A549 (cell line): ENCODE measurements at regions not wholly inside any gene's neighbourhood (a gene's known extent, or its start where the extent isn't known, plus 50 kb on each side); places are given as distances from the start of the nearest gene placed in this dataset.

Experiments used
- ATAC-seq, 2 experiments: fragments of 200-7000 bp in 1 of 2; fragments of >200 bp in 1 of 2; cut with Nextera tagmentation in 1 of 2; cut with Tn5 transposase in 1 of 2; 3 replicates each; pipeline versions ENCODE4 v1.8.0 to v1.9.1; 2018 to 2020; ENCODE audit warnings: mild to moderate bottlenecking in 1 of 2, moderate library complexity in 1 of 2
- CTCF ChIA-PET: fragments of 300-600 bp; sonication (Branson Sonifier 250); formaldehyde crosslinking; extraction: SDS; loops from one replicate; lab custom pipeline; 2021; ENCODE audit warnings: antibody characterized with exemption, inconsistent platforms; lab: Yijun Ruan, JAX
- POLR2A ChIA-PET: fragments of 350-600 bp; formaldehyde crosslinking; extraction: SDS; loops from one replicate; lab custom pipeline; 2021; ENCODE audit warnings: antibody characterized with exemption, inconsistent platforms; lab: Yijun Ruan, JAX
- DNase-seq, 2 experiments: peaks; one replicate each; pipeline versions ENCODE4 v3.0.0 to v3.0.0-alpha.2; 2011 to 2016; ENCODE audit warnings: low read depth in 1 of 2, low spot score in 1 of 2
- FAIRE-seq: peaks from 2 replicates; lab custom pipeline; 2011; peaks lifted over from hg19 to GRCh38; lab: Jason Lieb, UNC
- H3K27ac ChIP-seq, 2 experiments: fragments of >200 bp; sonication (Bioruptor Twin); formaldehyde crosslinking; 3 replicates each; pipeline ENCODE4 v1.5.1; 2016 to 2017
- H3K4me1 ChIP-seq: fragments of >200 bp; sonication (Bioruptor Twin); formaldehyde crosslinking; 3 replicates; pipeline ENCODE4 v1.6.1; 2016
- H3K4me2 ChIP-seq: fragments of >200 bp; sonication (Bioruptor Twin); formaldehyde crosslinking; 3 replicates; pipeline ENCODE4 v1.6.1; 2016
- H3K4me3 ChIP-seq: fragments of >200 bp; sonication (Bioruptor Twin); formaldehyde crosslinking; 3 replicates; pipeline ENCODE4 v1.5.1; 2016
- H3K9me3 ChIP-seq: fragments of >200 bp; sonication (Bioruptor Twin); formaldehyde crosslinking; 3 replicates; pipeline ENCODE4 v1.6.1; 2016
- CEBPB ChIP-seq, 2 experiments: fragments of >200 bp in 1 of 2; sonication (Bioruptor Twin) in 1 of 2; formaldehyde crosslinking in 1 of 2; IDR thresholded peaks; 2 replicates each; pipeline ENCODE4 v1.6.1; 2012 to 2016
- EHF ChIP-seq: fragments of 250-450 bp; sonication (Bioruptor Pico); IDR thresholded peaks from 2 replicates; pipeline ENCODE4 v1.5.0; 2020; ENCODE audit warnings: mild to moderate bottlenecking
- EHMT2 ChIP-seq: fragments of 200-600 bp; sonication (generic); IDR thresholded peaks from 2 replicates; pipeline ENCODE4 v1.6.1; 2016; ENCODE audit warnings: antibody characterized with exemption, low read depth, mild to moderate bottlenecking, moderate library complexity
- EP300 ChIP-seq, 2 experiments: fragments of >200 bp; sonication (Bioruptor Twin); formaldehyde crosslinking; IDR thresholded peaks; 2 replicates in 1 of 2; 3 replicates in 1 of 2; pipeline ENCODE4 v1.6.1; 2016 to 2017
- ESRRA ChIP-seq: fragments of 150-350 bp; IDR thresholded peaks from 2 replicates; pipeline ENCODE4 v1.6.1; 2014; ENCODE audit warnings: mild to moderate bottlenecking, low read length, borderline replicate concordance
- FOSL2 ChIP-seq, 2 experiments: fragments of 450-650 bp in 1 of 2; fragments of >200 bp in 1 of 2; sonication (Bioruptor Twin) in 1 of 2; formaldehyde crosslinking; IDR thresholded peaks; 2 replicates each; pipeline versions ENCODE4 v1.5.0 to v1.6.1; 2016 to 2020; ENCODE audit warnings: mild to moderate bottlenecking in 1 of 2, moderate library complexity in 1 of 2
- FOXS1 ChIP-seq: fragments of 250-450 bp; sonication (Bioruptor Pico); IDR thresholded peaks from 2 replicates; pipeline ENCODE4 v1.5.0; 2020; ENCODE audit warnings: mild to moderate bottlenecking, moderate library complexity
- GATA3 ChIP-seq: IDR thresholded peaks from 2 replicates; pipeline ENCODE4 v1.6.1; 2012; ENCODE audit warnings: borderline replicate concordance
- HOXA7 ChIP-seq: fragments of 250-450 bp; sonication (Bioruptor Pico); IDR thresholded peaks from 2 replicates; pipeline ENCODE4 v1.5.0; 2020; ENCODE audit warnings: mild to moderate bottlenecking, moderate library complexity
- HOXB13 ChIP-seq: fragments of 250-450 bp; sonication (Bioruptor Pico); IDR thresholded peaks from 2 replicates; pipeline ENCODE4 v1.5.0; 2020; ENCODE audit warnings: low read depth, mild to moderate bottlenecking, moderate library complexity
- HOXB5 ChIP-seq: fragments of 250-450 bp; sonication (Bioruptor Pico); IDR thresholded peaks from 2 replicates; pipeline ENCODE4 v1.5.0; 2020; ENCODE audit warnings: mild to moderate bottlenecking, moderate library complexity
- JUN ChIP-seq, 2 experiments: fragments of >200 bp; sonication (Bioruptor Twin); formaldehyde crosslinking; IDR thresholded peaks; 2 replicates in 1 of 2; 3 replicates in 1 of 2; pipeline ENCODE4 v1.6.1; 2016 to 2017
- JUNB ChIP-seq: fragments of >200 bp; sonication (Bioruptor Twin); formaldehyde crosslinking; IDR thresholded peaks from 2 replicates; pipeline ENCODE4 v1.6.1; 2016
- KDM1A ChIP-seq: fragments of 200-600 bp; sonication (generic); IDR thresholded peaks from 2 replicates; pipeline ENCODE4 v1.6.1; 2016; ENCODE audit warnings: low read depth, mild to moderate bottlenecking
- KDM5A ChIP-seq: fragments of 200-600 bp; sonication (generic); IDR thresholded peaks from 2 replicates; pipeline ENCODE4 v1.6.1; 2016; ENCODE audit warnings: antibody characterized with exemption, mild to moderate bottlenecking
- MAFK ChIP-seq: fragments of 450-650 bp; IDR thresholded peaks from 2 replicates; pipeline ENCODE4 v1.6.1; 2014; ENCODE audit not compliant: partially characterized antibody
- NPAS2 ChIP-seq: fragments of 250-450 bp; sonication (Bioruptor Pico); IDR thresholded peaks from 2 replicates; pipeline ENCODE4 v1.8.0; 2022; ENCODE audit warnings: mild to moderate bottlenecking, moderate library complexity, borderline replicate concordance
- NR3C1 ChIP-seq: fragments of >200 bp; sonication (Bioruptor Twin); formaldehyde crosslinking; IDR thresholded peaks from 3 replicates; pipeline ENCODE4 v1.6.1; 2017
- POLR2A ChIP-seq: IDR thresholded peaks from 2 replicates; pipeline ENCODE4 v1.6.1; 2012; ENCODE audit warnings: mild to moderate bottlenecking, low read length
- RAD21 ChIP-seq, 2 experiments: fragments of >200 bp in 1 of 2; sonication (Bioruptor Twin) in 1 of 2; formaldehyde crosslinking in 1 of 2; IDR thresholded peaks in 1 of 2; conservative IDR thresholded peaks in 1 of 2; 2 replicates in 1 of 2; 3 replicates in 1 of 2; pipeline ENCODE4 v1.6.1; 2012 to 2018; ENCODE audit warnings: inconsistent platforms in 1 of 2
- RARB ChIP-seq: fragments of 250-450 bp; sonication (Bioruptor Pico); IDR thresholded peaks from 2 replicates; pipeline ENCODE4 v1.8.0; 2021; ENCODE audit warnings: mild to moderate bottlenecking, moderate library complexity
- RFX5 ChIP-seq: fragments of 450-650 bp; IDR thresholded peaks from 2 replicates; pipeline ENCODE4 v1.7.1; 2014; ENCODE audit warnings: antibody characterized with exemption, mild to moderate bottlenecking, moderate library complexity
- ZC3H11A ChIP-seq: fragments of 450-650 bp; IDR thresholded peaks from 2 replicates; pipeline ENCODE4 v1.6.1; 2014; ENCODE audit warnings: antibody characterized with exemption, mild to moderate bottlenecking
- ZNF302 ChIP-seq: fragments of 250-450 bp; sonication (Bioruptor Pico); IDR thresholded peaks from 2 replicates; pipeline ENCODE4 v1.9.0; 2021; ENCODE audit warnings: inconsistent platforms, mild to moderate bottlenecking, moderate library complexity
- WGBS: methylation state at CpG from one replicate; pipeline ENCODE4 v1.1.6; 2017; ENCODE audit errors: missing lambda C conversion rate; 5-methylcytosine and 5-hydroxymethylcytosine counted together
- TF ChIP-seq, protein P1 (sequence below): IDR thresholded peaks from 2 replicates; pipeline ENCODE4 v1.6.1; 2012
- TF ChIP-seq, protein P2 (sequence below): fragments of 450-650 bp; IDR thresholded peaks from 2 replicates; pipeline ENCODE4 v1.6.1; 2014; ENCODE audit warnings: antibody characterized with exemption
- TF ChIP-seq, protein P3 (sequence below): IDR thresholded peaks from 2 replicates; pipeline ENCODE4 v1.6.1; 2012
- TF ChIP-seq, protein P4 (sequence below): fragments of 250-450 bp; sonication (Bioruptor Pico); IDR thresholded peaks from 2 replicates; pipeline ENCODE4 v1.5.0; 2020; ENCODE audit warnings: low read depth, mild to moderate bottlenecking, moderate library complexity

DNA sequence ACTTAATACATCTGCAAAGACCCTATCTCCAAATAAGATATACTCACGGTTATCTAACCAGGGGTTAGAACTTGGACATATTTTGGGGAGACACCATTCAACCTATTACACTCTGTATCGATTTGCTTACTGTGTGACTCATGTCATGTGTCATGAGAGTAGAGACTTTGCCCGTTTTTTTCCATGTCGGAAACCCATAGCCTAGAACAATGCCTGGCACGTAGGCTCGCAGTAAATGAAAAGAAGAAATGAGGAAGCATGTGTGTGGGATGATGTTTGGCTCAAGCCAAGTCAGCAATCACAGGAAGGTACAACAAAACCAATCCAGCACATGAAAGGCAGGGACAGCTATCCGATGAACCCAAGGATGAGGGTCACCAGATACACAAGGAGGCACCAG is 94.6 kb upstream of the DNAH5 start:
- POLR2A ChIA-PET, result interaction anchor here (1.6 kb wide), 1 partner anchor 104 kb away, joined by 5 read pairs; the partner anchor contains the start of gene TRIO
- peak overlapping the region; percentile 84 to 91 for H3K27ac ChIP-seq
- H3K4me3 ChIP-seq, result no peak overlapping the region
- WGBS, result 44% methylated on average over 7 of the region's 7 CpGs
- H3K4me1 ChIP-seq, result peaks cover 53% of the 10 kb centered on the region
- DNase-seq (peak in 1 of 2 experiments; percentile 33), FAIRE-seq (no peak), ATAC-seq (no peak)
- no peaks in the 10 kb centered on the region for H3K9me3 ChIP-seq
- peak; percentile 36 for TF ChIP-seq MAFK
- TF ChIP-seq, protein P1, sequence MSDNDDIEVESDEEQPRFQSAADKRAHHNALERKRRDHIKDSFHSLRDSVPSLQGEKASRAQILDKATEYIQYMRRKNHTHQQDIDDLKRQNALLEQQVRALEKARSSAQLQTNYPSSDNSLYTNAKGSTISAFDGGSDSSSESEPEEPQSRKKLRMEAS, result 0 out of 2 replicates have a peak, but pooled peaks have one; percentile 16
- TF ChIP-seq, protein P2, sequence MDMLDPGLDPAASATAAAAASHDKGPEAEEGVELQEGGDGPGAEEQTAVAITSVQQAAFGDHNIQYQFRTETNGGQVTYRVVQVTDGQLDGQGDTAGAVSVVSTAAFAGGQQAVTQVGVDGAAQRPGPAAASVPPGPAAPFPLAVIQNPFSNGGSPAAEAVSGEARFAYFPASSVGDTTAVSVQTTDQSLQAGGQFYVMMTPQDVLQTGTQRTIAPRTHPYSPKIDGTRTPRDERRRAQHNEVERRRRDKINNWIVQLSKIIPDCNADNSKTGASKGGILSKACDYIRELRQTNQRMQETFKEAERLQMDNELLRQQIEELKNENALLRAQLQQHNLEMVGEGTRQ, result 0 out of 2 replicates have a peak, but pooled peaks have one; percentile 15
- peak; percentile 37; the same call in 1 of the 2 replicates for TF ChIP-seq FOXS1 (CRISPR knock-in tag)
- TF ChIP-seq ZNF302 (CRISPR knock-in tag), result 0 out of 2 replicates have a peak, but pooled peaks have one; percentile 23
- no peak for TF ChIP-seq NR3C1
- TF ChIP-seq FOSL2 (IDR thresholded peaks at IDR 0.05), result 0 out of 2 replicates have a peak, but pooled peaks have one; percentile 34
- TF ChIP-seq FOSL2 (CRISPR knock-in tag; IDR thresholded peaks at IDR 0.05), result peak; percentile 72
- no peak for TF ChIP-seq RFX5
- CTCF ChIA-PET, result interaction anchor here (1.3 kb wide), 1 partner anchor 182 kb away, joined by 3 read pairs; no protein-coding TSS in a partner anchor
- H3K4me2 ChIP-seq, result peak overlapping the region; percentile 88

DNA sequence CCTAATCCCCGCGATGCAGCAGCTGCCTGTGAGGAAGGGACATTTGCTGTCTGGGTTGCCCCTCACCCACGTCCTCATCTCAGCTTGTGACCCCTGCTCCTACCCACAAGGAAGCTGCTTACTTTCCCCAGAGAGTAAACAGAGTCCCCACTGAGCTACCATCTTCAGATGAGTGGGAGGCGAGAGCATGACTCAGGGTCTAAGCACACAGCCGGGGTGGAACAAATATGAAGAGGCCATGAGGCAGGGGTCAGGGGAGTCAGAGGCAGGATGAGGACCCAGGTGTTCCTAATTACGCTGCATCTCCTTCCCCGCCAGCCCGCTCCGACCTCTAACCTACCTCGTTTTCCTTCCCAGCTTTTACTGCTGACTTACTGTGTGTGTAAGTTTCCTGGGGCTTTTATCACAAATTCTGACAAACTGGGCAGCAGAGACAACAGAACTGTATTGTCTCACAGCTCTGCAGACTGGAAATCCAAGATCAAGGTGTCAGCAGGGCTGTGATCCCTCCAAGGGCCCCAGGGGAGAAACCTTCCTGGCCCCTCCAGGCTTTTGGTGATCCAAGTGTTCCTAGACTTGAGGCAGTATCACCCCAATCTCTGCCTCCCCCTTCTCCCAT is 94.0 kb upstream of the DNAH5 start:
- peaks cover 54% of the 10 kb centered on the region for H3K4me1 ChIP-seq
- H3K4me3 ChIP-seq, result no peak overlapping the region
- CTCF ChIA-PET, result interaction anchor here (0.7 to 1.9 kb wide), 5 partner anchors 20 to 326 kb away, joined by 3 to 5 read pairs (median 4); no protein-coding TSS in a partner anchor
- peak overlapping the region; percentile 88 for H3K4me2 ChIP-seq
- peak overlapping the region; percentile 84 to 91 for H3K27ac ChIP-seq
- POLR2A ChIA-PET, result interaction anchor here (1.6 kb wide), 1 partner anchor 104 kb away, joined by 5 read pairs; the partner anchor contains the start of gene TRIO
- TF ChIP-seq KDM1A (no peak), EHMT2 (no peak), HOXA7 (CRISPR knock-in tag) (no peak), KDM5A (no peak), MAFK (peak; percentile 19), FOXS1 (CRISPR knock-in tag) (peak; percentile 73; the same call in 1 of the 2 replicates), JUNB (peak; percentile 64), FOSL2 (IDR thresholded peaks at IDR 0.05) (0 out of 2 replicates have a peak, but pooled peaks have one; percentile 19), FOSL2 (CRISPR knock-in tag; IDR thresholded peaks at IDR 0.05) (peak; percentile 90), RFX5 (no peak), JUN (IDR thresholded peaks at IDR 0.05) (peak; percentile 38 to 60; a peak in 3 of 5 replicates), ESRRA (0 out of 2 replicates have a peak, but pooled peaks have one; percentile 21), ZC3H11A (no peak), RAD21 (conservative IDR thresholded peaks at IDR 0.05 in 1 of 2, IDR thresholded peaks at IDR 0.05 in 1 of 2) (peak in 1 of 2 experiments; percentile 31; a peak in 2 of 5 replicates), EHF (CRISPR knock-in tag) (peak; percentile 67), EP300 (IDR thresholded peaks at IDR 0.05) (peak; percentile 59 to 65; a peak in 2 of 5 replicates), ZNF302 (CRISPR knock-in tag) (peak; percentile 80; the same call in 1 of the 2 replicates), GATA3 (peak; percentile 94), CEBPB (IDR thresholded peaks at IDR 0.05) (0 out of 4 replicates have a peak, but pooled peaks of 1 of the 2 experiments have one; percentile 33), RARB (peak; percentile 55), NPAS2 (CRISPR knock-in tag) (no peak), HOXB5 (CRISPR knock-in tag) (0 out of 2 replicates have a peak, but pooled peaks have one; percentile 20), HOXB13 (CRISPR knock-in tag) (0 out of 2 replicates have a peak, but pooled peaks have one; percentile 1), POLR2A (no peak)
- TF ChIP-seq, protein P1, result peak; percentile 92
- TF ChIP-seq, protein P3, sequence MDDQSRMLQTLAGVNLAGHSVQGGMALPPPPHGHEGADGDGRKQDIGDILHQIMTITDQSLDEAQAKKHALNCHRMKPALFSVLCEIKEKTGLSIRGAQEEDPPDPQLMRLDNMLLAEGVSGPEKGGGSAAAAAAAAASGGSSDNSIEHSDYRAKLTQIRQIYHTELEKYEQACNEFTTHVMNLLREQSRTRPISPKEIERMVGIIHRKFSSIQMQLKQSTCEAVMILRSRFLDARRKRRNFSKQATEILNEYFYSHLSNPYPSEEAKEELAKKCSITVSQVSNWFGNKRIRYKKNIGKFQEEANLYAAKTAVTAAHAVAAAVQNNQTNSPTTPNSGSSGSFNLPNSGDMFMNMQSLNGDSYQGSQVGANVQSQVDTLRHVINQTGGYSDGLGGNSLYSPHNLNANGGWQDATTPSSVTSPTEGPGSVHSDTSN, result peak; percentile 77
- TF ChIP-seq, protein P4, sequence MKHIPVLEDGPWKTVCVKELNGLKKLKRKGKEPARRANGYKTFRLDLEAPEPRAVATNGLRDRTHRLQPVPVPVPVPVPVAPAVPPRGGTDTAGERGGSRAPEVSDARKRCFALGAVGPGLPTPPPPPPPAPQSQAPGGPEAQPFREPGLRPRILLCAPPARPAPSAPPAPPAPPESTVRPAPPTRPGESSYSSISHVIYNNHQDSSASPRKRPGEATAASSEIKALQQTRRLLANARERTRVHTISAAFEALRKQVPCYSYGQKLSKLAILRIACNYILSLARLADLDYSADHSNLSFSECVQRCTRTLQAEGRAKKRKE (CRISPR knock-in tag), result peak; percentile 89; the same call in 1 of the 2 replicates
- ATAC-seq (peak in 1 of 2 experiments; percentile 60; a peak in 3 of 6 replicates), DNase-seq (peak; percentile 69 to 87), FAIRE-seq (no peak)
- 13% methylated on average over 10 of the region's 10 CpGs for whole genome bisulfite sequencing
- H3K9me3 ChIP-seq, result no peaks in the 10 kb centered on the region
